ENCODE measurements at regions not wholly inside any gene's neighbourhood (a gene's known extent, or its start where the extent isn't known, plus 50 kb on each side); places are given as distances from the start of the nearest gene placed in this dataset.

GRCh38 chr11:90349731-90350130, 126.9 kb upstream of the CHORDC1 start:
- H3K4me3 ChIP-seq (ENCODE audit: low read depth in 2 of 2, low read length in 2 of 2): no peak overlapping the region
- no peak overlapping the region for H3K27ac ChIP-seq (ENCODE audit: low read length)
- POLR2A ChIA-PET: no interaction called here
- intact Hi-C loops (cut with micrococcal nuclease; ENCODE audit: unreplicated experiment) (no loop called here), in situ Hi-C loops (cut with HindIII; ENCODE audit: low pct_unique_long_range_greater_than_20kb, low sequenced_read_pairs) (no loop called here)
- no peak for TF ChIP-seq SIN3A (IDR thresholded peaks at IDR 0.05; ENCODE audit: borderline replicate concordance, insufficient read depth, low read depth, low read length)
- no peak for TF ChIP-seq POLR2AphosphoS5 (IDR thresholded peaks at IDR 0.05; ENCODE audit: low read depth, low read length)
- no peak for TF ChIP-seq REST (IDR thresholded peaks at IDR 0.05; ENCODE audit: insufficient read depth in 1 of 2, low read depth in 2 of 2, low read length in 1 of 2)
- no peak for TF ChIP-seq CTCF (IDR thresholded peaks at IDR 0.05)
- no peaks in the 10 kb centered on the region for H3K27me3 ChIP-seq (ENCODE audit: control insufficient read depth, insufficient read depth, low read length)
- no TSS peak for BruUV-seq (replicated peaks)
- CTCF ChIA-PET: no interaction called here
- DNase-seq (ENCODE audit: low read depth, low spot score): no peak
- no peak for ATAC-seq
- no peaks in the 10 kb centered on the region for H3K9me3 ChIP-seq (ENCODE audit: control insufficient read depth, insufficient read depth, low read depth, low read length)
- H3K4me1 ChIP-seq (ENCODE audit: control insufficient read depth, insufficient read depth, low read length): no peaks in the 10 kb centered on the region
- no peaks in the 10 kb centered on the region for H3K36me3 ChIP-seq (ENCODE audit: control insufficient read depth, insufficient read depth, low read length)

- DNase-seq (ENCODE audit: low read depth, low spot score) (no peak), ATAC-seq (no peak)
- intact Hi-C loops (cut with micrococcal nuclease; ENCODE audit: unreplicated experiment) (no loop called here), in situ Hi-C loops (cut with HindIII; ENCODE audit: low pct_unique_long_range_greater_than_20kb, low sequenced_read_pairs) (no loop called here)
- CTCF ChIA-PET: no interaction called here
- Histone ChIP-seq H3K27ac (ENCODE audit: low read length) (no peak overlapping the region), H3K4me1 (ENCODE audit: control insufficient read depth, insufficient read depth, low read length) (no peaks in the 10 kb centered on the region), H3K27me3 (ENCODE audit: control insufficient read depth, insufficient read depth, low read length) (no peaks in the 10 kb centered on the region), H3K4me3 (ENCODE audit: low read depth in 2 of 2, low read length in 2 of 2) (no peak overlapping the region), H3K36me3 (ENCODE audit: control insufficient read depth, insufficient read depth, low read length) (no peaks in the 10 kb centered on the region), H3K9me3 (ENCODE audit: control insufficient read depth, insufficient read depth, low read depth, low read length) (no peaks in the 10 kb centered on the region)
- TF ChIP-seq REST (IDR thresholded peaks at IDR 0.05; ENCODE audit: insufficient read depth in 1 of 2, low read depth in 2 of 2, low read length in 1 of 2) (no peak), TCF7L2 (IDR thresholded peaks at IDR 0.05; ENCODE audit: low read depth, low read length) (no peak)
- POLR2A ChIA-PET: no interaction called here
- no TSS peak for BruUV-seq (replicated peaks)
Observed at GRCh38 chr11:90344546-90344945, 121.7 kb upstream of the CHORDC1 start.
